ENCODE measurements at regions not wholly inside any gene's neighbourhood (a gene's known extent, or its start where the extent isn't known, plus 50 kb on each side); places are given as distances from the start of the nearest gene placed in this dataset.
"Not testable (repeated sequence)": the region's sequence is repeated elsewhere in the genome, so short reads cannot be mapped to it uniquely, and the experiment has no call there.

GRCh38 chr3:176839901-176840300 lies 357.4 kb downstream of the TBL1XR1 start:
- no peaks in the 10 kb centered on the region for H3K36me3 ChIP-seq (ENCODE audit: insufficient read depth, low read length, poor library complexity, severe bottlenecking)
- H3K4me1 ChIP-seq (ENCODE audit: insufficient read depth, low read length, poor library complexity, severe bottlenecking) = peaks cover 9% of the 10 kb centered on the region
- intact Hi-C loops (cut with micrococcal nuclease; ENCODE audit: unreplicated experiment) = no loop called here
- ChIA-PET POLR2A (ENCODE audit: low non-redundant PET) (interaction anchor here (0.8 kb wide), 1 partner anchor 33 kb away, joined by 3 read pairs; no protein-coding TSS in a partner anchor), CTCF (no interaction called here)
- DNase-seq (ENCODE audit: low spot score) = peak; percentile 2
- no peaks in the 10 kb centered on the region for H3K27me3 ChIP-seq (replicated peaks; ENCODE audit: insufficient read depth, low read depth, low read length, poor library complexity)
- no peak overlapping the region for H3K4me3 ChIP-seq (ENCODE audit: low read depth, low read length, poor library complexity, severe bottlenecking)
- no peak overlapping the region for H3K27ac ChIP-seq (ENCODE audit: low read depth, low read length, poor library complexity, severe bottlenecking)
- no TSS peak for BruUV-seq (replicated peaks)
- H3K9me3 ChIP-seq (ENCODE audit: low read depth, low read length, poor library complexity, severe bottlenecking) = no peaks in the 10 kb centered on the region
- TF ChIP-seq, protein P1, sequence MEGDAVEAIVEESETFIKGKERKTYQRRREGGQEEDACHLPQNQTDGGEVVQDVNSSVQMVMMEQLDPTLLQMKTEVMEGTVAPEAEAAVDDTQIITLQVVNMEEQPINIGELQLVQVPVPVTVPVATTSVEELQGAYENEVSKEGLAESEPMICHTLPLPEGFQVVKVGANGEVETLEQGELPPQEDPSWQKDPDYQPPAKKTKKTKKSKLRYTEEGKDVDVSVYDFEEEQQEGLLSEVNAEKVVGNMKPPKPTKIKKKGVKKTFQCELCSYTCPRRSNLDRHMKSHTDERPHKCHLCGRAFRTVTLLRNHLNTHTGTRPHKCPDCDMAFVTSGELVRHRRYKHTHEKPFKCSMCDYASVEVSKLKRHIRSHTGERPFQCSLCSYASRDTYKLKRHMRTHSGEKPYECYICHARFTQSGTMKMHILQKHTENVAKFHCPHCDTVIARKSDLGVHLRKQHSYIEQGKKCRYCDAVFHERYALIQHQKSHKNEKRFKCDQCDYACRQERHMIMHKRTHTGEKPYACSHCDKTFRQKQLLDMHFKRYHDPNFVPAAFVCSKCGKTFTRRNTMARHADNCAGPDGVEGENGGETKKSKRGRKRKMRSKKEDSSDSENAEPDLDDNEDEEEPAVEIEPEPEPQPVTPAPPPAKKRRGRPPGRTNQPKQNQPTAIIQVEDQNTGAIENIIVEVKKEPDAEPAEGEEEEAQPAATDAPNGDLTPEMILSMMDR (conservative IDR thresholded peaks at IDR 0.05; ENCODE audit: low read depth, low read length) = no peak
- no peak for TF ChIP-seq EZH2 (IDR thresholded peaks at IDR 0.05; ENCODE audit: borderline replicate concordance, low read depth, low read length, poor library complexity, severe bottlenecking)

- ChIA-PET CTCF (no interaction called here), POLR2A (ENCODE audit: low non-redundant PET) (interaction anchor here (0.8 kb wide), 1 partner anchor 33 kb away, joined by 3 read pairs; no protein-coding TSS in a partner anchor)
- no peak overlapping the region for H3K27ac ChIP-seq (ENCODE audit: low read depth, low read length, poor library complexity, severe bottlenecking)
- H3K36me3 ChIP-seq (ENCODE audit: insufficient read depth, low read length, poor library complexity, severe bottlenecking) = no peaks in the 10 kb centered on the region
- BruUV-seq (replicated peaks) = no TSS peak
- H3K27me3 ChIP-seq (replicated peaks; ENCODE audit: insufficient read depth, low read depth, low read length, poor library complexity) = no peaks in the 10 kb centered on the region
- peaks cover 9% of the 10 kb centered on the region for H3K4me1 ChIP-seq (ENCODE audit: insufficient read depth, low read length, poor library complexity, severe bottlenecking)
- TF ChIP-seq, protein P1 (conservative IDR thresholded peaks at IDR 0.05; ENCODE audit: low read depth, low read length) = no peak
- no peak for TF ChIP-seq EZH2 (IDR thresholded peaks at IDR 0.05; ENCODE audit: borderline replicate concordance, low read depth, low read length, poor library complexity, severe bottlenecking)
- no peak overlapping the region for H3K4me3 ChIP-seq (ENCODE audit: low read depth, low read length, poor library complexity, severe bottlenecking)
- peak; percentile 47 for DNase-seq (ENCODE audit: low spot score)
- intact Hi-C loops (cut with micrococcal nuclease; ENCODE audit: unreplicated experiment) = no loop called here
- H3K9me3 ChIP-seq (ENCODE audit: low read depth, low read length, poor library complexity, severe bottlenecking) = no peaks in the 10 kb centered on the region
Measured at GRCh38 chr3:176839466-176839865, 357.8 kb downstream of the TBL1XR1 start.

- H3K4me3 ChIP-seq (ENCODE audit: low read depth, low read length, poor library complexity, severe bottlenecking); H3K9me3 ChIP-seq (ENCODE audit: low read depth, low read length, poor library complexity, severe bottlenecking); H3K4me1 ChIP-seq (ENCODE audit: insufficient read depth, low read length, poor library complexity, severe bottlenecking); H3K36me3 ChIP-seq (ENCODE audit: insufficient read depth, low read length, poor library complexity, severe bottlenecking); CTCF ChIA-PET; H3K27me3 ChIP-seq (replicated peaks; ENCODE audit: insufficient read depth, low read depth, low read length, poor library complexity); intact Hi-C loops (cut with micrococcal nuclease; ENCODE audit: unreplicated experiment); H3K27ac ChIP-seq (ENCODE audit: low read depth, low read length, poor library complexity, severe bottlenecking); BruUV-seq (replicated peaks); DNase-seq (ENCODE audit: low spot score); POLR2A ChIA-PET (ENCODE audit: low non-redundant PET): not testable (repeated sequence)
Measured at GRCh38 chr3:176827244-176827643, 370.0 kb downstream of the TBL1XR1 start.

DNA sequence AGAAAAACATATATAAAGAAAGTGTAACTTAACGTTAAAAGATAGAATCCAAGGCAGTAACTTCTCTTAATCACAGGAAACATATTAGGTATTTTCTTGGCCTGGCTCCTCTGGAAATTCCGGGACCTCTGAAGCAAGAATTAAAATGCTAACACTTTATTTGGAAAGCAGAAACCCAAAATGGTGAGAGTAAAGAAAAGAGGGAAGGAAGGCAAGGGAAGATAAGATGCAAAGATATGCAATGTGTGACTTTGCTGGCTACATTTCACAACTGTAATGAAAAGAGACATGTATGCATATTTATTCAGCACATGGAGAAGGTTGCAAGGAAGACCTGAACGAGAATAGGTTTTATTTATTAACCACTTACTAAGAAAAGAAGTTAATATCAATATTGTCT lies 372.5 kb downstream of the TBL1XR1 start:
- Histone ChIP-seq H3K36me3 (ENCODE audit: insufficient read depth, low read length, poor library complexity, severe bottlenecking) (no peaks in the 10 kb centered on the region), H3K27me3 (replicated peaks; ENCODE audit: insufficient read depth, low read depth, low read length, poor library complexity) (no peaks in the 10 kb centered on the region), H3K4me3 (ENCODE audit: low read depth, low read length, poor library complexity, severe bottlenecking) (no peak overlapping the region), H3K27ac (ENCODE audit: low read depth, low read length, poor library complexity, severe bottlenecking) (no peak overlapping the region), H3K4me1 (ENCODE audit: insufficient read depth, low read length, poor library complexity, severe bottlenecking) (no peaks in the 10 kb centered on the region), H3K9me3 (ENCODE audit: low read depth, low read length, poor library complexity, severe bottlenecking) (no peaks in the 10 kb centered on the region)
- TF ChIP-seq EZH2 (IDR thresholded peaks at IDR 0.05; ENCODE audit: borderline replicate concordance, low read depth, low read length, poor library complexity, severe bottlenecking) = no peak
- TF ChIP-seq, protein P1 (conservative IDR thresholded peaks at IDR 0.05; ENCODE audit: low read depth, low read length) = no peak
- DNase-seq (ENCODE audit: low spot score) = no peak
- POLR2A ChIA-PET (ENCODE audit: low non-redundant PET) = no interaction called here
- no TSS peak for BruUV-seq (replicated peaks)
- CTCF ChIA-PET = no interaction called here
- intact Hi-C loops (cut with micrococcal nuclease; ENCODE audit: unreplicated experiment) = no loop called here
